Lower leg skin (tissue), 4 donors: ENCODE measurements at regions not wholly inside any gene's neighbourhood (a gene's known extent, or its start where the extent isn't known, plus 50 kb on each side); places are given as distances from the start of the nearest gene placed in this dataset.

Source experiments
- DNase-seq, 2 donors: peaks; one replicate each; pipeline ENCODE4 v3.0.0-alpha.2; 2019; ENCODE audit warnings: low spot score in 2 of 2
- H3K4me3 ChIP-seq: fragments of 200-600 bp; sonication (generic); 2 replicates; pipeline ENCODE4 v1.5.1; 2017; ENCODE audit warnings: mild to moderate bottlenecking, low read depth; ENCODE audit not compliant: poor library complexity, severe bottlenecking
- POLR2A ChIP-seq, 2 donors: fragments of 450-650 bp; IDR thresholded peaks; one replicate each; pipeline ENCODE4 v1.6.1; 2016 to 2017; ENCODE audit warnings: antibody characterized with exemption in 2 of 2, mild to moderate bottlenecking in 1 of 2, moderate library complexity in 1 of 2
- WGBS, 2 donors: methylation state at CpG; one replicate each; pipeline ENCODE4 v1.1.5; 2018; 5-methylcytosine and 5-hydroxymethylcytosine counted together
- intact Hi-C: fragments of 100-400 bp; cut with DNase I; formaldehyde crosslinking; loops from one replicate; pipeline ENCODE4 v1.15.0; 2023; ENCODE audit warnings: low total_unique reads
- TF ChIP-seq, protein P1 (sequence below), 3 donors: fragments of 450-650 bp; IDR thresholded peaks; one replicate each; pipeline ENCODE4 v1.5.1; 2016; ENCODE audit warnings: antibody characterized with exemption in 3 of 3, mild to moderate bottlenecking in 3 of 3, moderate library complexity in 2 of 3

DNA sequence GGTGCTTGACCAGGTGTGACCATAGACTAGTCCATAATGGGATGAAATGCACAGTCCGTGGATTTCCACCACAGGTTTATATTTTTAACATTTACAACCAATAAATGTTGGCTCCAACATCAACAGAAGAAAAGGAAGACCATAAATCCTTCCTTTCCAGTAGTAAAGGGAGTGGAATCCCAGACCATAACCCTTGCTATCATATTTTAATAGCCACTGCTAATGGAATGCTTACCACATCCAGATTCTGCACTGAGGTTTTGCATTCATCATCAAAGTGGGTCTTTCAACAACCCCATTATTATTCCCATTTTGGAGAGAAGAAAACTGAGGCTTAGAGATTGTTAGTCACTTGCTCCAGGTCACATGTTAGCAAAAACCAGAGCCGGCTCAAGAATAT is 106.7 kb downstream of the FOXL1 start:
- no peak for TF ChIP-seq POLR2A (IDR thresholded peaks at IDR 0.05)
- TF ChIP-seq, protein P1, sequence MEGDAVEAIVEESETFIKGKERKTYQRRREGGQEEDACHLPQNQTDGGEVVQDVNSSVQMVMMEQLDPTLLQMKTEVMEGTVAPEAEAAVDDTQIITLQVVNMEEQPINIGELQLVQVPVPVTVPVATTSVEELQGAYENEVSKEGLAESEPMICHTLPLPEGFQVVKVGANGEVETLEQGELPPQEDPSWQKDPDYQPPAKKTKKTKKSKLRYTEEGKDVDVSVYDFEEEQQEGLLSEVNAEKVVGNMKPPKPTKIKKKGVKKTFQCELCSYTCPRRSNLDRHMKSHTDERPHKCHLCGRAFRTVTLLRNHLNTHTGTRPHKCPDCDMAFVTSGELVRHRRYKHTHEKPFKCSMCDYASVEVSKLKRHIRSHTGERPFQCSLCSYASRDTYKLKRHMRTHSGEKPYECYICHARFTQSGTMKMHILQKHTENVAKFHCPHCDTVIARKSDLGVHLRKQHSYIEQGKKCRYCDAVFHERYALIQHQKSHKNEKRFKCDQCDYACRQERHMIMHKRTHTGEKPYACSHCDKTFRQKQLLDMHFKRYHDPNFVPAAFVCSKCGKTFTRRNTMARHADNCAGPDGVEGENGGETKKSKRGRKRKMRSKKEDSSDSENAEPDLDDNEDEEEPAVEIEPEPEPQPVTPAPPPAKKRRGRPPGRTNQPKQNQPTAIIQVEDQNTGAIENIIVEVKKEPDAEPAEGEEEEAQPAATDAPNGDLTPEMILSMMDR (IDR thresholded peaks at IDR 0.05) = no peak

DNA sequence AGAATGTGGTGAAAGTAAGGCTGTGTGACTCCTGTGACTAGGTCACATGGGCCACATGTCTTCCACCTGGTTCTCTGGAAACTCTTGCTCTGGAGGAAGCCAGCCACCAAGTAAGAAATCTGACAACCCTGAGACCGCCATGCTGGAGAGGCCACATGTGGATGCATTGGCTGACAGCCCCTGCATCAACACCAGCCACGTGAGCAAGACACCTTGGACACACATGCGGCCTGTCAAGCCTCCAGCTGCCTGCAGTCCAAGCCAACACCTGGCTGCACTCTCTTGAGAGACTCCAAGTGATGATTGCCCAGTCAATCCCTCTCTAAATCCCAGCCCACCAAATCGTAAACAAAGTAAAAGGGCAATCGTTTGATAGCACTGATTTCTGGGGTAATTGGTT is 112.6 kb downstream of the FOXL1 start:
- TF ChIP-seq, protein P1 (IDR thresholded peaks at IDR 0.05) = no peak
- TF ChIP-seq POLR2A (IDR thresholded peaks at IDR 0.05) = no peak
- WGBS, 2 donors = 84 to 87% methylated on average over 5 of the region's 5 CpGs
- H3K4me3 ChIP-seq = no peak overlapping the region
- intact Hi-C loops = no loop called here
- peak in 1 of 2 donors; percentile 40 for DNase-seq

More for the DNA sequence above, 106.7 kb downstream of the FOXL1 start:
- DNase-seq = no peak
- WGBS, 2 donors = 74 to 86% methylated on average over 2 of the region's 2 CpGs
- intact Hi-C loops = no loop called here
- no peak overlapping the region for H3K4me3 ChIP-seq

DNA sequence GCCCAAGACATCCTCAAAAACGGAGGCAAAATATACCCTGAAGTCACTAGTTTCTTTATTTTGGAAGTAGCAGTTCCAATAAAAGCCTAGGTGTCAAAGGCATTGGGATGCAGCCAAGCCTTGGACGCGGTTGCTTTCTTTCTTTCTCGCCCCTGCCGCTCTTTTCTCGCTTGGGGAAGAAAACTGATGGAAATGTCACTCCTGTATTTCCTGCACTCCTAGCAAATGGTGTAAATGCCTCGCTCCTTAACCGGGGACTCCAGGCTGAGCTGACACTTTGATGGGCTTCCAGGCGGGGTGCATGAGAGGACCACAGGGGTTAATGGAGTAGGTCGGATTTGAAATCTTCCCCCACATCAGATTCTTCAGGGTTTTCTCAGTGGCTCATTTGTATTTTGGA is 114.1 kb downstream of the FOXL1 start:
- TF ChIP-seq, protein P1 (IDR thresholded peaks at IDR 0.05) = no peak
- TF ChIP-seq POLR2A (IDR thresholded peaks at IDR 0.05) = no peak
- intact Hi-C loops = no loop called here
- H3K4me3 ChIP-seq = no peak overlapping the region
- 39 to 40% methylated on average over 10 of the region's 10 CpGs for WGBS, 2 donors
- DNase-seq = peak in 1 of 2 donors; percentile 42

DNA sequence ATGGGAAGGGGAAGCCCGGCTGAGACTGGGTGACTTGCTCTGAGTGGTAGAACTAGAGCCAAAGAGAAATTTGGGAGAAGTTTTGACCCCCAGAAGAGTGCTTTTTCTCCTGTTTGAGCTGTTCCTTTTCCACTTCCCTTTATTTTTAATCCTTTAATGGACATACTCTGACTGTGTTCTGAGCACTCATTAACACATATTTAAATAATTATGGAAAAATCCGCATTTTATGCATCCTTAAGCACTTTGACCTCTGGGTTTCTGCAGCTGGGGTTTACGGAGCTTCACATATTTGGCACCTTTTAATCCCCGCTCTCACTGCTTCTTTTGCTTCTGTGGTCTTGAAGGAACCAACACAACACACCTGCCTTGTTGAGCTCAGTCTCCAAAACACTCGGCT is 114.7 kb downstream of the FOXL1 start:
- no peak overlapping the region for H3K4me3 ChIP-seq
- 43 to 57% methylated on average over 5 of the region's 5 CpGs for WGBS, 2 donors
- TF ChIP-seq, protein P1 (IDR thresholded peaks at IDR 0.05) = no peak
- no peak for TF ChIP-seq POLR2A (IDR thresholded peaks at IDR 0.05)
- DNase-seq = no peak
- intact Hi-C loops = no loop called here

DNA sequence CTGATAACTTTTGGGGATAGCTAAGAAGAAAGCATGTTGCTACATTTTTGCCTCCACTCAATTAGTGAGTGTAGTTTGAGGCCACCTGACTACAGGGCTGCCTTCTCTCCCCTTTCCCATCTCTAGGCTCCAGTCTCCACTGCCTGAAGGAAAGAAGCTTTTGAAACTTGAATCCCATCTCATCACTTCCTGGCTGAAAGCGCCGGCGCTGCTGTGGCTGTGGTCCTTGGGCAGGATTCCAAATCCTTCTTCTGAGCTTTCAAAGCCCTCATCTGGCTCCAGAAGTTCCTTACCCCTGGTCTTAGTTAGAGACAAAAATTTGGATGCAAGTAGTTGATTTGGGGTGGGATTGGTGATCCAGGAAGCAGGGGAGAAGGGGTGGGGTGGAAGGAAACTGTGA is 119.4 kb downstream of the FOXL1 start:
- DNase-seq = peak in 1 of 2 donors; percentile 39
- no peak overlapping the region for H3K4me3 ChIP-seq
- intact Hi-C loops = no loop called here
- no peak for TF ChIP-seq POLR2A (IDR thresholded peaks at IDR 0.05)
- TF ChIP-seq, protein P1 (IDR thresholded peaks at IDR 0.05) = no peak
- 14 to 16% methylated on average over 3 of the region's 3 CpGs for WGBS, 2 donors
